Ishikawa (cell line): ENCODE measurements at regions not wholly inside any gene's neighbourhood (a gene's known extent, or its start where the extent isn't known, plus 50 kb on each side); places are given as distances from the start of the nearest gene placed in this dataset.

Experiments used
- CEBPB ChIP-seq: IDR thresholded peaks from 2 replicates; pipeline ENCODE4 v1.6.1; 2012
- CREB1 ChIP-seq: IDR thresholded peaks from 2 replicates; pipeline ENCODE4 v1.6.1; 2012; ENCODE audit warnings: low read depth
- EP300 ChIP-seq: IDR thresholded peaks from 2 replicates; pipeline ENCODE4 v1.6.1; 2012; ENCODE audit warnings: borderline replicate concordance
- FOXM1 ChIP-seq: IDR thresholded peaks from 2 replicates; pipeline ENCODE4 v1.6.1; 2012; ENCODE audit warnings: low read depth, borderline replicate concordance
- NFIC ChIP-seq: IDR thresholded peaks from 2 replicates; pipeline ENCODE4 v1.6.1; 2012
- TAF1 ChIP-seq: IDR thresholded peaks from 2 replicates; pipeline ENCODE4 v1.6.1; 2012; ENCODE audit warnings: low read depth, mild to moderate bottlenecking
- TEAD4 ChIP-seq: IDR thresholded peaks from 2 replicates; pipeline ENCODE4 v1.6.1; 2012
- YY1 ChIP-seq: IDR thresholded peaks from 2 replicates; pipeline ENCODE4 v1.6.1; 2012; ENCODE audit warnings: low read depth
- ZBTB7A ChIP-seq: IDR thresholded peaks from 2 replicates; pipeline ENCODE4 v1.6.1; 2012; ENCODE audit warnings: low read depth
- TF ChIP-seq, protein P1 (sequence below): IDR thresholded peaks from 2 replicates; pipeline ENCODE4 v1.6.1; 2012
- TF ChIP-seq, protein P2 (sequence below): IDR thresholded peaks from 2 replicates; pipeline ENCODE4 v1.6.1; 2012; ENCODE audit warnings: low read depth, mild to moderate bottlenecking

DNA sequence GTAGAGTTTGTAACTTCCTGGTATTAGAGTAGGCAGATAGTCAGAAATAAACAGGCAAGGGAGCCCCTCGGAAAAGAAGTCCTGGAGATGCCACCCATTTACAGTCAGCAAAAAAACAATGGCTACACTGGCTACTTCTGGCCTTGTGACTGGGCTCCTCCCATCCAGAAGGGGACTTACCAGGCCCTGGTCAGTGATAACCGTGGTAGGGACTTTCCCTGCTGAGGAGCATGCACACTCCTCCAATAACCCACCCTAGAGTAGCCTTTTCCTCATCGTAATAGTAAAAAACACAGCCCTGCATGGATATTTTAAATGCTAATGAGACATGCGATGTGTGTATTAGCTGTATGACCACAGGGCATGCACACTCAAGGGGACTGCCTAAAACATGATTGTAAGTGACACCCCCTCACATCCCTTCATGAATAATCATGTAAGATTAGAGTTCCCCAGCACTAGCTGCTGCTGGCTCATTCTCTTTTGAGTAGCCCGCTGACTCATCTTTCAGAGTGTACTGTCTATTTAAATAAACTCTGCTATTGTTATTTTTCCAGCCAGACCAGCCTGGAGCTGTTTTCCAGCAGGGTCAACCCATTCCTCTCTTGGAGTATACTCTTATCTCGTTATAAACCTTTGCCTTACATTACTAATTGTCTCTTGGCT is 413.8 kb upstream of the TMTC1 start:
- TF ChIP-seq NFIC (no peak), EP300 (no peak), TEAD4 (no peak), CREB1 (no peak), FOXM1 (no peak), CEBPB (no peak), ZBTB7A (no peak), YY1 (no peak), TAF1 (no peak)
- TF ChIP-seq, protein P1, sequence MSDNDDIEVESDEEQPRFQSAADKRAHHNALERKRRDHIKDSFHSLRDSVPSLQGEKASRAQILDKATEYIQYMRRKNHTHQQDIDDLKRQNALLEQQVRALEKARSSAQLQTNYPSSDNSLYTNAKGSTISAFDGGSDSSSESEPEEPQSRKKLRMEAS: no peak
- TF ChIP-seq, protein P2, sequence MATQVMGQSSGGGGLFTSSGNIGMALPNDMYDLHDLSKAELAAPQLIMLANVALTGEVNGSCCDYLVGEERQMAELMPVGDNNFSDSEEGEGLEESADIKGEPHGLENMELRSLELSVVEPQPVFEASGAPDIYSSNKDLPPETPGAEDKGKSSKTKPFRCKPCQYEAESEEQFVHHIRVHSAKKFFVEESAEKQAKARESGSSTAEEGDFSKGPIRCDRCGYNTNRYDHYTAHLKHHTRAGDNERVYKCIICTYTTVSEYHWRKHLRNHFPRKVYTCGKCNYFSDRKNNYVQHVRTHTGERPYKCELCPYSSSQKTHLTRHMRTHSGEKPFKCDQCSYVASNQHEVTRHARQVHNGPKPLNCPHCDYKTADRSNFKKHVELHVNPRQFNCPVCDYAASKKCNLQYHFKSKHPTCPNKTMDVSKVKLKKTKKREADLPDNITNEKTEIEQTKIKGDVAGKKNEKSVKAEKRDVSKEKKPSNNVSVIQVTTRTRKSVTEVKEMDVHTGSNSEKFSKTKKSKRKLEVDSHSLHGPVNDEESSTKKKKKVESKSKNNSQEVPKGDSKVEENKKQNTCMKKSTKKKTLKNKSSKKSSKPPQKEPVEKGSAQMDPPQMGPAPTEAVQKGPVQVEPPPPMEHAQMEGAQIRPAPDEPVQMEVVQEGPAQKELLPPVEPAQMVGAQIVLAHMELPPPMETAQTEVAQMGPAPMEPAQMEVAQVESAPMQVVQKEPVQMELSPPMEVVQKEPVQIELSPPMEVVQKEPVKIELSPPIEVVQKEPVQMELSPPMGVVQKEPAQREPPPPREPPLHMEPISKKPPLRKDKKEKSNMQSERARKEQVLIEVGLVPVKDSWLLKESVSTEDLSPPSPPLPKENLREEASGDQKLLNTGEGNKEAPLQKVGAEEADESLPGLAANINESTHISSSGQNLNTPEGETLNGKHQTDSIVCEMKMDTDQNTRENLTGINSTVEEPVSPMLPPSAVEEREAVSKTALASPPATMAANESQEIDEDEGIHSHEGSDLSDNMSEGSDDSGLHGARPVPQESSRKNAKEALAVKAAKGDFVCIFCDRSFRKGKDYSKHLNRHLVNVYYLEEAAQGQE: no peak
